BE2C (cell line): ENCODE measurements at regions not wholly inside any gene's neighbourhood (a gene's known extent, or its start where the extent isn't known, plus 50 kb on each side); places are given as distances from the start of the nearest gene placed in this dataset.

Experiments used
- DNase-seq: peaks from one replicate; pipeline ENCODE4 v3.0.0-alpha.2; 2020
- H3K27me3 ChIP-seq: fragments of 250-450 bp; sonication (Bioruptor Pico); 2 replicates; pipeline ENCODE4 v1.5.1; 2020; ENCODE audit warnings: mild to moderate bottlenecking
- H3K36me3 ChIP-seq: fragments of 250-450 bp; sonication (Bioruptor Pico); 2 replicates; pipeline ENCODE4 v1.5.1; 2020; ENCODE audit warnings: mild to moderate bottlenecking
- H3K4me1 ChIP-seq: fragments of 250-450 bp; sonication (Bioruptor Pico); 2 replicates; pipeline ENCODE4 v1.5.1; 2020
- H3K4me3 ChIP-seq: 2 replicates; pipeline ENCODE4 v1.5.1; 2011; ENCODE audit warnings: low read depth, low read length
- H3K9me3 ChIP-seq: fragments of 250-450 bp; sonication (Bioruptor Pico); 2 replicates; pipeline ENCODE4 v1.5.1; 2020
- TF ChIP-seq, protein P1 (sequence below): IDR thresholded peaks from 2 replicates; pipeline ENCODE4 v1.5.1; 2012; ENCODE audit warnings: mild to moderate bottlenecking, low read depth, low read length

DNA sequence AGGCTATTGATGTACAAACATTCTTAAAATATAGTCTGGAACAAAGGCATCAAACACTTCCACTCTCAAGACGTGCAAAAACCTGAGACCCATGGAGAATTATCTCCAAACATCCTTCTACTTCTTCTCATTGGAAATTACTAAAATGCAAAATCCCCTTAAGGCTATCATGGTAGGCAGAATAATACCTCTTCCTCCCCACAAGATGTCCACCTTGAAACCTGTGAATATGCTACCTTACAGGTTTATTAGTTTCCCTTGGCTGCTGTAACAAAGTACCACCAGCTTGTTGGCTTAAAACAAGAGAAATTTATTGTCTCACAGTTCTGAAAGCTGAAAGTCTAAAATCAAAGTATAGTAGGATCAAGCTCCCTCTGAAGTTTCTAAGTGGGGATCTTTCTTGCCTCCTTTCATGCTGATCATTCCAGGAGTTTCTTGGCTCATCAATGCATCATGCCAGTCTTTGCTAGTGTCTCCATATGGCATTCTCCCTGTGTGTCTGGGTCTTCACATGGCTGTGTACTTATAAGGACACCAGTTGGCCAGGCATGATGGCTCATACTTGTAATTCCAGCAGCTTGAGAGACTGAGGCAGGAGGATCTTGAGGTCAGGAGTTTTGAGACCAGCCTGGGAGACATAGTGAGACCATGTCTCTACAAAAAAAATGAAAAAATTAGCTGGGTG is 163.7 kb upstream of the NCK2 start:
- DNase-seq, result no peak
- TF ChIP-seq, protein P1, sequence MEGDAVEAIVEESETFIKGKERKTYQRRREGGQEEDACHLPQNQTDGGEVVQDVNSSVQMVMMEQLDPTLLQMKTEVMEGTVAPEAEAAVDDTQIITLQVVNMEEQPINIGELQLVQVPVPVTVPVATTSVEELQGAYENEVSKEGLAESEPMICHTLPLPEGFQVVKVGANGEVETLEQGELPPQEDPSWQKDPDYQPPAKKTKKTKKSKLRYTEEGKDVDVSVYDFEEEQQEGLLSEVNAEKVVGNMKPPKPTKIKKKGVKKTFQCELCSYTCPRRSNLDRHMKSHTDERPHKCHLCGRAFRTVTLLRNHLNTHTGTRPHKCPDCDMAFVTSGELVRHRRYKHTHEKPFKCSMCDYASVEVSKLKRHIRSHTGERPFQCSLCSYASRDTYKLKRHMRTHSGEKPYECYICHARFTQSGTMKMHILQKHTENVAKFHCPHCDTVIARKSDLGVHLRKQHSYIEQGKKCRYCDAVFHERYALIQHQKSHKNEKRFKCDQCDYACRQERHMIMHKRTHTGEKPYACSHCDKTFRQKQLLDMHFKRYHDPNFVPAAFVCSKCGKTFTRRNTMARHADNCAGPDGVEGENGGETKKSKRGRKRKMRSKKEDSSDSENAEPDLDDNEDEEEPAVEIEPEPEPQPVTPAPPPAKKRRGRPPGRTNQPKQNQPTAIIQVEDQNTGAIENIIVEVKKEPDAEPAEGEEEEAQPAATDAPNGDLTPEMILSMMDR, result no peak
- no peak overlapping the region for H3K4me3 ChIP-seq

DNA sequence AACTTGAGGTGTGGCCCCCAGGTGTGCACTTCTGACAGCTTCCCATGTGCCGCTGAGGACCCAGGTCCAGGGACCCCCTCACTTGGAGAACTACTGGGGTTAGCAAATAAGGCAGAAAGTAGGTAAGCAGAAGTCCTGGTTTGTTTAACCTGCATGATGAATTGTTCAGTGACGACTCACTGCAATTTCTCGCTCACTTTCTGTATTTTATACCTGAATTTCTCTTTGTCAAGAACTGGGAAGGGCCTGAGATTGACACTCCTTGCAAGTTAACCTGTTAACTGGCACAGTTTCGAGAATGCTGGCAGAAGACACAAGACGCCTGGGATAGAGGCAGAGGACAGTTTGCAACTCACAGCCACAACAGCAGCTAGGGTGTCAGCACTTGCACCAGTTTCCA is 164.5 kb upstream of the NCK2 start:
- H3K4me1 ChIP-seq, result no peaks in the 10 kb centered on the region
- DNase-seq, result no peak
- TF ChIP-seq, protein P1, result no peak
- H3K36me3 ChIP-seq, result no peaks in the 10 kb centered on the region
- no peaks in the 10 kb centered on the region for H3K9me3 ChIP-seq
- H3K27me3 ChIP-seq, result no peaks in the 10 kb centered on the region
- no peak overlapping the region for H3K4me3 ChIP-seq

More for the DNA sequence above, 163.7 kb upstream of the NCK2 start:
- no peaks in the 10 kb centered on the region for H3K36me3 ChIP-seq
- no peaks in the 10 kb centered on the region for H3K27me3 ChIP-seq
- no peaks in the 10 kb centered on the region for H3K4me1 ChIP-seq
- no peaks in the 10 kb centered on the region for H3K9me3 ChIP-seq

DNA sequence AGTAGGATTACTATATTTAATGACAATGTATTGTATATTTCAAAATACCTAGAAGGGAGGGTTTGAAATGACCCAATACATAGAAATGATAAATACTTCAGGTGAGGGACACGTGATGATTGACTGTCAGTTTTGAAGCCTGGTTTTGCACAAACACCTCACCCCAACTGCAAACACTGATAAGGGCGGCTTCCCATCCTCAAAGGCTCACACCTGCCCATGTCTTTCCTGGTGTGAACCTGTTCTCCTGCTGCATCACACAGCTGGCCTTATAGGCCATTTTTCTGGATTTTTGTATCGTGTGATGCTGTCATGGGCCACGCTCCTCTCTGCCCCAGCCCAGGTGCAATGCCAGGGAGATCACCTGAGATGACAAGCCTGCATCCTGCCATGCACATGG is 166.5 kb upstream of the NCK2 start:
- H3K4me3 ChIP-seq, result no peak overlapping the region
- H3K4me1 ChIP-seq, result no peaks in the 10 kb centered on the region
- TF ChIP-seq, protein P1, result no peak
- no peaks in the 10 kb centered on the region for H3K27me3 ChIP-seq
- no peaks in the 10 kb centered on the region for H3K9me3 ChIP-seq
- H3K36me3 ChIP-seq, result no peaks in the 10 kb centered on the region
- no peak for DNase-seq

DNA sequence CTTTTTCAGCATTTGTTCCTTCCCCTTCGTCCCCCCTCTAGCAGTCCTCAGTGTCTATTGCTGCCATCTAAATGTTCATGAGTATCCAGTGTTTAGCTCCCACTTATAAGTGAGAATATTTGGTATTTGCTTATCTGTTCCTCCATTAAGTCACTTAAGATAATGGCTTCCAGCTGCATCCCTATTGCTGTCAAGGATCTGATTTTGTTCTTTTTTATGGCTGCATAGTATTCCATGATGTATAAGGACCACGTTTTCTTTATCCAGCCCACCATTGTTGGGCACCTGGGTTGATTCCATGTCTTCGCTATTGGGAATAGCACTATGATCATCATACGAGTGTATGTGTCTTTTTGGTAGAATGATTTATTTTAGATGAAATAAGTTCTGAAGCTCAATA is 166.9 kb upstream of the NCK2 start:
- TF ChIP-seq, protein P1, result no peak
- H3K27me3 ChIP-seq, result no peaks in the 10 kb centered on the region

DNA sequence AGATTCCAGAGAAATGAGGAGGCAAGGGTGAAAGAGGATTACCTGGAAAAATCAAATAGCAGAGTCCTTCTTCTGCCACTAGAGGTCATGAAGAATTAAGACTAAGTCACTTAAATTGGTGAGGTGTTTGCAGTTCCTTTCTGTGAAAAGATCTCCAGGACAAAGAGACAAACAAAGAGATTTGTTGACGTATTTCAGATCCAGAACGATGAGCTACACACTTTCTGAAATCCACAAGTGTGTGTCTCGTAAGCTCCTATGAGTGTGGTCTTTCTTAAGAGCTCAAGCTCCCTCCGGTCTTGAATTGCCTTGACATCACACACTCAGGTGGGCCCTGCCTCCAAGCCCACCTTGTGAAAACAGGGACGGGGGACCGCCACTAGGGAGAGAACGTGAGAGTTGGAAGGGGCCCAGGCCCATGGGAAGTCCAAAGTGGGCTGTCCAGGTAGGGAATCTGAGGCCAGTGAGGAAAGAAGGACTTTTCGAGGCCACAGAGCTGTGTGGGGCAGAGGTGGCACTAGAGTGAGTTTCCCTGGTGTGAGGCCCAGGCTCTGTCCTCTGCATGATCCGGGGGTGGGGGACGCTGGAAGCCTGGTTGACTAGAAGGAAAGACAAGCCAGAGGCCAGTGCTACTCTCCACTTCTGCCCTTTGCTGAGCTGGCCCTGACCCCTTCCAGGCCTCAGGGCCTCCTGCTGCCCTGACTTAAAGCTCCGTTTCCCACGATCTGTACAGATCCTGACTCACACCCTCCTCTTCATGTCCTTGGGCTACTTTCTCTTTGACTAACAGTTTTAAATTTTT is 168.1 kb upstream of the NCK2 start:
- Histone ChIP-seq H3K4me1 (no peaks in the 10 kb centered on the region), H3K27me3 (no peaks in the 10 kb centered on the region), H3K9me3 (no peaks in the 10 kb centered on the region), H3K36me3 (no peaks in the 10 kb centered on the region), H3K4me3 (no peak overlapping the region)
- DNase-seq, result no peak
- TF ChIP-seq, protein P1, result peak; percentile 39

More for the DNA sequence above, 166.9 kb upstream of the NCK2 start:
- H3K4me3 ChIP-seq, result no peak overlapping the region
- H3K36me3 ChIP-seq, result no peaks in the 10 kb centered on the region
- no peaks in the 10 kb centered on the region for H3K4me1 ChIP-seq
- H3K9me3 ChIP-seq, result no peaks in the 10 kb centered on the region
- DNase-seq, result no peak

DNA sequence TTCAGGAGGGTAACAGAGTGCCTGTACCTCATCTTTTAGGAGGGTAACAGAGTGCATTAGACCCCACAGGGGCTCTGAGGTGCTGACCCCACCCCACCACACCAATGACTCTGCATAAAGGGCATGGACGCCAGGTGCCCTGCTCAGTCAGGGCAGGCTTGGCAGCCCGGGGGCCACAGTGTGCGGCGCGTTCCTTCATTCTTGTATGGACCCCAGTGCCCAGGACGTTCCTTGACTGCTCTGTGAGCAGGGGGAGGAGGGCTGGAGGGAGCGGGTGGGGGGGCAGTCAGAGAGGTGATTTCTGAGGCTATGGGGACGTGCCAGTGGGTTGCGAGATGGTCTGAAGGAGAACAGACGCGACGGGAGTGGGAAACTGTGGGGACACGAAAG is 168.7 kb upstream of the NCK2 start:
- DNase-seq, result no peak
- H3K4me3 ChIP-seq, result no peak overlapping the region
- TF ChIP-seq, protein P1, result no peak
- H3K36me3 ChIP-seq, result no peaks in the 10 kb centered on the region
- H3K4me1 ChIP-seq, result no peaks in the 10 kb centered on the region
- no peaks in the 10 kb centered on the region for H3K9me3 ChIP-seq
- H3K27me3 ChIP-seq, result no peaks in the 10 kb centered on the region
